IMR-90 (cell line): ENCODE measurements at regions not wholly inside any gene's neighbourhood (a gene's known extent, or its start where the extent isn't known, plus 50 kb on each side); places are given as distances from the start of the nearest gene placed in this dataset.

Experiments
- ATAC-seq: fragments of 200-7000 bp; cut with Tn5 transposase; 2 replicates; pipeline ENCODE4 v1.9.1; 2020; ENCODE audit warnings: low read depth, mild to moderate bottlenecking, moderate library complexity
- BruUV-seq: library from RNA; stranded (reverse); fragments of 400-500 nt; replicated peaks from 2 replicates; lab custom pipeline; 2021; lab: Mats Ljungman, UMichigan
- CTCF ChIA-PET: fragments of 300-600 bp; formaldehyde crosslinking; extraction: SDS; loops from one replicate; lab custom pipeline; 2021; ENCODE audit warnings: antibody characterized with exemption; lab: Yijun Ruan, JAX
- POLR2A ChIA-PET: fragments of 300-600 bp; sonication (Branson Sonifier 250); formaldehyde crosslinking; loops from one replicate; lab custom pipeline; 2022; ENCODE audit warnings: antibody characterized with exemption; ENCODE audit not compliant: unreplicated experiment; lab: Charles Lee
- DNase-seq: peaks from one replicate; pipeline ENCODE4 v3.0.0; 2013
- H2AFZ ChIP-seq: replicated peaks from 2 replicates; pipeline ENCODE3; 2013; ENCODE audit warnings: low read length, mild to moderate bottlenecking; ENCODE audit not compliant: poor library complexity
- H2AK5ac ChIP-seq: 2 replicates; pipeline ENCODE4 v1.6.1; 2013; ENCODE audit warnings: low read depth, low read length, inconsistent platforms
- H2AK9ac ChIP-seq: replicated peaks from 2 replicates; pipeline ENCODE3; 2013; ENCODE audit warnings: mild to moderate bottlenecking, low read depth, low read length, moderate library complexity; ENCODE audit not compliant: poor library complexity
- H2BK120ac ChIP-seq: 2 replicates; pipeline ENCODE4 v1.6.1; 2013; ENCODE audit warnings: low read depth, low read length, inconsistent platforms
- H2BK15ac ChIP-seq: 3 replicates; pipeline ENCODE4 v1.6.1; 2013; ENCODE audit warnings: low read depth, low read length, inconsistent platforms
- H2BK20ac ChIP-seq: 2 replicates; pipeline ENCODE4 v1.6.1; 2013; ENCODE audit warnings: low read depth, mild to moderate bottlenecking, inconsistent platforms, low read length, moderate library complexity
- H2BK5ac ChIP-seq: 2 replicates; pipeline ENCODE4 v1.6.1; 2013; ENCODE audit warnings: mild to moderate bottlenecking, low read depth, low read length, inconsistent platforms; ENCODE audit not compliant: poor library complexity, severe bottlenecking
- H3K14ac ChIP-seq: replicated peaks from 2 replicates; pipeline ENCODE4 v1.6.1; 2013; ENCODE audit warnings: low read depth, low read length, inconsistent platforms
- H3K18ac ChIP-seq: 2 replicates; pipeline ENCODE4 v1.6.1; 2013; ENCODE audit warnings: low read depth, low read length, control low read depth
- H3K23ac ChIP-seq: 2 replicates; pipeline ENCODE4 v1.6.1; 2013; ENCODE audit warnings: low read depth, low read length, inconsistent platforms
- H3K27ac ChIP-seq: 2 replicates; pipeline ENCODE4 v1.5.1; 2013; ENCODE audit warnings: mild to moderate bottlenecking, control low read depth, low read length; ENCODE audit not compliant: insufficient read depth
- H3K27me3 ChIP-seq: 2 replicates; pipeline ENCODE4 v1.6.1; 2013; ENCODE audit warnings: low read length; ENCODE audit not compliant: control insufficient read depth, insufficient read depth
- H3K36me3 ChIP-seq: 2 replicates; pipeline ENCODE4 v1.6.1; 2013; ENCODE audit warnings: low read length, mixed read lengths; ENCODE audit not compliant: control insufficient read depth, insufficient read depth
- H3K4ac ChIP-seq: 2 replicates; pipeline ENCODE4 v1.6.1; 2013; ENCODE audit warnings: low read depth, low read length, inconsistent platforms
- H3K4me1 ChIP-seq: 2 replicates; pipeline ENCODE4 v1.6.1; 2013; ENCODE audit warnings: low read length, mixed read lengths; ENCODE audit not compliant: control insufficient read depth, insufficient read depth
- H3K4me2 ChIP-seq: 2 replicates; pipeline ENCODE4 v1.6.1; 2013; ENCODE audit warnings: low read depth, mild to moderate bottlenecking, control low read depth, low read length, moderate library complexity
- H3K4me3 ChIP-seq: 2 replicates; pipeline ENCODE4 v1.5.1; 2013; ENCODE audit warnings: low read depth, mild to moderate bottlenecking, control low read depth, low read length, moderate library complexity; ENCODE audit not compliant: insufficient read depth
- H3K56ac ChIP-seq: 2 replicates; pipeline ENCODE4 v1.6.1; 2013; ENCODE audit warnings: low read length, inconsistent platforms; ENCODE audit not compliant: insufficient read depth; ENCODE audit errors: extremely low read depth
- H3K79me1 ChIP-seq, 2 experiments: 2 replicates each; pipeline ENCODE4 v1.6.1; 2013; ENCODE audit warnings: low read length in 2 of 2, inconsistent platforms in 1 of 2, low read depth in 1 of 2
- H3K9ac ChIP-seq: 2 replicates; pipeline ENCODE4 v1.6.1; 2013; ENCODE audit warnings: low read depth, low read length, control low read depth
- H3K9me1 ChIP-seq: 2 replicates; pipeline ENCODE4 v1.6.1; 2013; ENCODE audit warnings: low read length, inconsistent platforms; ENCODE audit not compliant: insufficient read depth
- H3K9me3 ChIP-seq: 2 replicates; pipeline ENCODE4 v1.6.1; 2013; ENCODE audit warnings: low read length; ENCODE audit not compliant: control insufficient read depth, insufficient read depth
- H4K20me1 ChIP-seq: 2 replicates; pipeline ENCODE4 v1.6.1; 2013; ENCODE audit warnings: low read length, inconsistent platforms; ENCODE audit not compliant: insufficient read depth
- H4K5ac ChIP-seq: 2 replicates; pipeline ENCODE4 v1.6.1; 2013; ENCODE audit warnings: mild to moderate bottlenecking, low read depth, low read length, control low read depth
- H4K8ac ChIP-seq, 2 experiments: 2 replicates each; pipeline ENCODE4 v1.6.1; 2013; ENCODE audit warnings: low read depth in 2 of 2, low read length in 2 of 2, control low read depth in 1 of 2, inconsistent platforms in 1 of 2
- H4K91ac ChIP-seq: 2 replicates; pipeline ENCODE4 v1.6.1; 2013; ENCODE audit warnings: low read depth, low read length, inconsistent platforms; ENCODE audit not compliant: insufficient read depth
- BHLHE40 ChIP-seq: fragments of 150-350 bp; IDR thresholded peaks from 2 replicates; pipeline ENCODE4 v1.6.1; 2016; ENCODE audit warnings: mild to moderate bottlenecking, low read depth, low read length
- CEBPB ChIP-seq: IDR thresholded peaks from 2 replicates; pipeline ENCODE4 v1.6.1; 2012; ENCODE audit warnings: low read depth, low read length, improper control_type of control experiment
- CHD1 ChIP-seq: IDR thresholded peaks from 2 replicates; pipeline ENCODE4 v1.6.1; 2012; ENCODE audit warnings: low read depth, low read length, improper control_type of control experiment
- FOS ChIP-seq: fragments of 150-350 bp; IDR thresholded peaks from 2 replicates; pipeline ENCODE4 v1.6.1; 2016; ENCODE audit warnings: low read depth, low read length
- MAFK ChIP-seq: IDR thresholded peaks from 2 replicates; pipeline ENCODE4 v1.6.1; 2012; ENCODE audit warnings: low read depth, low read length, improper control_type of control experiment
- MAZ ChIP-seq: IDR thresholded peaks from 2 replicates; pipeline ENCODE4 v1.6.1; 2012; ENCODE audit warnings: low read depth, mild to moderate bottlenecking, low read length, improper control_type of control experiment, moderate library complexity, borderline replicate concordance
- POLR2A ChIP-seq: IDR thresholded peaks from 2 replicates; pipeline ENCODE4 v1.6.1; 2012; ENCODE audit warnings: mild to moderate bottlenecking, low read depth, low read length
- RAD21 ChIP-seq: IDR thresholded peaks from 2 replicates; pipeline ENCODE4 v1.6.1; 2012; ENCODE audit warnings: low read length, improper control_type of control experiment
- RCOR1 ChIP-seq: IDR thresholded peaks from 2 replicates; pipeline ENCODE4 v1.6.1; 2012; ENCODE audit warnings: mild to moderate bottlenecking, low read length, improper control_type of control experiment; ENCODE audit not compliant: insufficient replicate concordance
- SMC3 ChIP-seq: fragments of 150-350 bp; IDR thresholded peaks from 2 replicates; pipeline ENCODE4 v1.6.1; 2016; ENCODE audit warnings: low read depth, mild to moderate bottlenecking, antibody characterized with exemption, low read length, moderate library complexity
- WGBS, 2 experiments: methylation state at CpG; one replicate each; pipeline versions ENCODE4 v1.1.5 to v1.1.7; 2013; ENCODE audit warnings: missing lambda C conversion rate in 2 of 2; ENCODE audit not compliant: insufficient read length in 1 of 2; ENCODE audit errors: extremely low coverage in 2 of 2; 5-methylcytosine and 5-hydroxymethylcytosine counted together
- dilution Hi-C: fragments of 300-500 bp; cut with HindIII; formaldehyde crosslinking; loops from one replicate; pipeline ENCODE4 v1.14.3; 2018; ENCODE audit warnings: low sequenced_read_pairs; ENCODE audit not compliant: unreplicated experiment
- in situ Hi-C: fragments of 300-500 bp; cut with MboI; formaldehyde crosslinking; loops from 3 replicates; pipeline ENCODE4 v1.14.3; 2019; ENCODE audit warnings: low sequenced_read_pairs, inconsistent platforms, mixed read lengths
- intact Hi-C: fragments of 100-400 bp; cut with micrococcal nuclease; formaldehyde crosslinking; loops from 2 replicates; pipeline ENCODE4 v1.10.0; 2022
- TF ChIP-seq, protein P1 (sequence below): fragments of 150-350 bp; IDR thresholded peaks from 2 replicates; pipeline ENCODE4 v1.6.1; 2017; ENCODE audit warnings: mild to moderate bottlenecking, antibody characterized with exemption, low read length, low read depth
- TF ChIP-seq, protein P2 (sequence below): conservative IDR thresholded peaks from 2 replicates; pipeline ENCODE4 v1.5.1; 2012; ENCODE audit warnings: mild to moderate bottlenecking, low read depth, low read length, improper control_type of control experiment

DNA sequence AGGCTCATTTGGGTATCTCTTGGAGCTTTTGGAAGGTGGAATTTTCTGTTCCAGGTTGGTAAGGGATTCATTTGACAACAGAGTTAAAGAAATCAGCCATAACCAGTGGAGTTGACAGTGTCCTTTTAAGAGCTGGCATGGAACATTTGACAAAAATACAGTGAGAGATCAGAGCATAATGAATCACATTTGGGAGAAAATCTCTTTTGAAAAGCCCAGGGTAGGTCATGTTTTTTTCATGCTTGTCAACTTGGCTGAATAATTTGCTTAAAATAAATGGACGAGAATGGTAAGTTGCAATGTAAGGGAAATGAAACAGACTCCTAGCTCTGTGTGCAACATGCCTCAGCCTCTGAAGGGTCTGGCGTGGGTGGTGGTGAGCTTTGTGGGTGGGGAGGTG, 235.3 kb upstream of the N4BP1 start:
- Histone ChIP-seq H3K18ac (no peak overlapping the region), H3K27ac (no peak overlapping the region), H3K9ac (no peak overlapping the region), H2BK15ac (no peak overlapping the region), H2AFZ (no peak overlapping the region), H3K4me1 (no peaks in the 10 kb centered on the region), H3K23ac (no peak overlapping the region), H2BK20ac (no peak overlapping the region), H3K56ac (no peak overlapping the region), H3K79me1 (no peaks in the 10 kb centered on the region), H3K4ac (no peak overlapping the region), H3K36me3 (no peaks in the 10 kb centered on the region), H4K8ac (no peak overlapping the region), H3K14ac (no peak overlapping the region), H3K4me3 (no peak overlapping the region), H2BK5ac (no peak overlapping the region), H4K5ac (no peak overlapping the region), H4K91ac (no peak overlapping the region), H2AK9ac (no peak overlapping the region), H3K27me3 (no peaks in the 10 kb centered on the region), H3K9me1 (no peaks in the 10 kb centered on the region), H3K4me2 (no peak overlapping the region), H2BK120ac (no peak overlapping the region), H4K20me1 (no peaks in the 10 kb centered on the region), H3K9me3 (no peaks in the 10 kb centered on the region), H2AK5ac (no peak overlapping the region)
- no CpG with 5 or more reads among the region's 2 CpGs for WGBS, 2 experiments
- DNase-seq: no peak
- ChIA-PET POLR2A (no interaction called here), CTCF (interaction anchor here (0.7 kb wide), 1 partner anchor 416 kb away, joined by 4 read pairs; no protein-coding TSS in a partner anchor)
- BruUV-seq: no TSS peak
- intact Hi-C loops (no loop called here), dilution Hi-C loops (no loop called here), in situ Hi-C loops (no loop called here)
- TF ChIP-seq MAZ: no peak
- TF ChIP-seq RCOR1: no peak
- no peak for TF ChIP-seq POLR2A
- no peak for TF ChIP-seq MAFK
- TF ChIP-seq BHLHE40: no peak
- no peak for TF ChIP-seq CHD1
- no peak for TF ChIP-seq FOS
- TF ChIP-seq, protein P1, sequence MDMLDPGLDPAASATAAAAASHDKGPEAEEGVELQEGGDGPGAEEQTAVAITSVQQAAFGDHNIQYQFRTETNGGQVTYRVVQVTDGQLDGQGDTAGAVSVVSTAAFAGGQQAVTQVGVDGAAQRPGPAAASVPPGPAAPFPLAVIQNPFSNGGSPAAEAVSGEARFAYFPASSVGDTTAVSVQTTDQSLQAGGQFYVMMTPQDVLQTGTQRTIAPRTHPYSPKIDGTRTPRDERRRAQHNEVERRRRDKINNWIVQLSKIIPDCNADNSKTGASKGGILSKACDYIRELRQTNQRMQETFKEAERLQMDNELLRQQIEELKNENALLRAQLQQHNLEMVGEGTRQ: no peak
- TF ChIP-seq SMC3: no peak
- TF ChIP-seq RAD21: no peak
- TF ChIP-seq CEBPB: no peak
- TF ChIP-seq, protein P2, sequence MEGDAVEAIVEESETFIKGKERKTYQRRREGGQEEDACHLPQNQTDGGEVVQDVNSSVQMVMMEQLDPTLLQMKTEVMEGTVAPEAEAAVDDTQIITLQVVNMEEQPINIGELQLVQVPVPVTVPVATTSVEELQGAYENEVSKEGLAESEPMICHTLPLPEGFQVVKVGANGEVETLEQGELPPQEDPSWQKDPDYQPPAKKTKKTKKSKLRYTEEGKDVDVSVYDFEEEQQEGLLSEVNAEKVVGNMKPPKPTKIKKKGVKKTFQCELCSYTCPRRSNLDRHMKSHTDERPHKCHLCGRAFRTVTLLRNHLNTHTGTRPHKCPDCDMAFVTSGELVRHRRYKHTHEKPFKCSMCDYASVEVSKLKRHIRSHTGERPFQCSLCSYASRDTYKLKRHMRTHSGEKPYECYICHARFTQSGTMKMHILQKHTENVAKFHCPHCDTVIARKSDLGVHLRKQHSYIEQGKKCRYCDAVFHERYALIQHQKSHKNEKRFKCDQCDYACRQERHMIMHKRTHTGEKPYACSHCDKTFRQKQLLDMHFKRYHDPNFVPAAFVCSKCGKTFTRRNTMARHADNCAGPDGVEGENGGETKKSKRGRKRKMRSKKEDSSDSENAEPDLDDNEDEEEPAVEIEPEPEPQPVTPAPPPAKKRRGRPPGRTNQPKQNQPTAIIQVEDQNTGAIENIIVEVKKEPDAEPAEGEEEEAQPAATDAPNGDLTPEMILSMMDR: no peak
- ATAC-seq: no peak
